SH-SY5Y (cell line): ENCODE measurements at regions not wholly inside any gene's neighbourhood (a gene's known extent, or its start where the extent isn't known, plus 50 kb on each side); places are given as distances from the start of the nearest gene placed in this dataset.

Experiments
- GATA2 ChIP-seq: IDR thresholded peaks from 2 replicates; pipeline ENCODE4 v1.6.1; 2011; ENCODE audit warnings: mild to moderate bottlenecking, low read depth, low read length
- GATA3 ChIP-seq: IDR thresholded peaks from 2 replicates; pipeline ENCODE4 v1.6.1; 2011; ENCODE audit warnings: low read depth, mild to moderate bottlenecking, low read length, moderate library complexity

- TF ChIP-seq GATA2, result no peak
- TF ChIP-seq GATA3, result no peak
Measured at GRCh38 chr13:24038841-24039330, 121.6 kb upstream of the SPATA13 start.
